NCI-H1417 treated with DMSO at 0.1 percent for 48 hours (cell line): ENCODE measurements at regions not wholly inside any gene's neighbourhood (a gene's known extent, or its start where the extent isn't known, plus 50 kb on each side); places are given as distances from the start of the nearest gene placed in this dataset.

ENCODE experiments used
- DNase-seq: peaks from one replicate; lab custom pipeline; 2025; lab: John Stamatoyannopoulos, UW

- DNase-seq = no peak
Measured at GRCh38 chr4:188552741-188553275, 413.6 kb downstream of the TRIML1 start.

- DNase-seq = no peak
Measured at GRCh38 chr4:188554413-188554812, 415.2 kb downstream of the TRIML1 start.

- no peak for DNase-seq
Measured at GRCh38 chr4:188573104-188573503, 433.9 kb downstream of the TRIML1 start.

GRCh38 chr4:188578657-188579056, 439.4 kb downstream of the TRIML1 start:
- no peak for DNase-seq

- DNase-seq = no peak
Measured at GRCh38 chr4:188596021-188596420, 456.8 kb downstream of the TRIML1 start.

- DNase-seq = no peak
Measured at GRCh38 chr4:188603646-188604045, 464.4 kb downstream of the TRIML1 start.

GRCh38 chr4:188606635-188607034, 467.4 kb downstream of the TRIML1 start:
- no peak for DNase-seq

GRCh38 chr4:188611143-188611542, 471.9 kb downstream of the TRIML1 start:
- no peak for DNase-seq

GRCh38 chr4:188612659-188613058, 473.4 kb downstream of the TRIML1 start:
- DNase-seq = no peak

- DNase-seq = no peak
Measured at GRCh38 chr4:188613976-188614375, 474.7 kb downstream of the TRIML1 start.

GRCh38 chr4:188619456-188620149, 480.4 kb downstream of the TRIML1 start:
- DNase-seq = no peak

- no peak for DNase-seq
Measured at GRCh38 chr4:188620608-188621007, 481.4 kb downstream of the TRIML1 start.

GRCh38 chr4:188623314-188623854, 484.1 kb downstream of the TRIML1 start:
- DNase-seq = no peak

GRCh38 chr4:188624370-188624769, 485.1 kb downstream of the TRIML1 start:
- DNase-seq = no peak

GRCh38 chr4:188627892-188628291, 488.7 kb downstream of the TRIML1 start:
- no peak for DNase-seq

GRCh38 chr4:188639479-188640100, 500.3 kb downstream of the TRIML1 start:
- no peak for DNase-seq

GRCh38 chr4:188647820-188648370, 508.7 kb downstream of the TRIML1 start:
- DNase-seq = no peak

- peak; percentile 19 for DNase-seq
Measured at GRCh38 chr4:188649635-188650034, 510.4 kb downstream of the TRIML1 start.

- no peak for DNase-seq
Measured at GRCh38 chr4:188650516-188650915, 511.3 kb downstream of the TRIML1 start.

GRCh38 chr4:188657365-188657764, 518.1 kb downstream of the TRIML1 start:
- DNase-seq = no peak

GRCh38 chr4:188658958-188659522, 519.8 kb downstream of the TRIML1 start:
- no peak for DNase-seq

- no peak for DNase-seq
Measured at GRCh38 chr4:188660796-188661195, 521.6 kb downstream of the TRIML1 start.

- no peak for DNase-seq
Measured at GRCh38 chr4:188661502-188661901, 522.3 kb downstream of the TRIML1 start.
